ENCODE measurements at regions not wholly inside any gene's neighbourhood (a gene's known extent, or its start where the extent isn't known, plus 50 kb on each side); places are given as distances from the start of the nearest gene placed in this dataset.

DNA sequence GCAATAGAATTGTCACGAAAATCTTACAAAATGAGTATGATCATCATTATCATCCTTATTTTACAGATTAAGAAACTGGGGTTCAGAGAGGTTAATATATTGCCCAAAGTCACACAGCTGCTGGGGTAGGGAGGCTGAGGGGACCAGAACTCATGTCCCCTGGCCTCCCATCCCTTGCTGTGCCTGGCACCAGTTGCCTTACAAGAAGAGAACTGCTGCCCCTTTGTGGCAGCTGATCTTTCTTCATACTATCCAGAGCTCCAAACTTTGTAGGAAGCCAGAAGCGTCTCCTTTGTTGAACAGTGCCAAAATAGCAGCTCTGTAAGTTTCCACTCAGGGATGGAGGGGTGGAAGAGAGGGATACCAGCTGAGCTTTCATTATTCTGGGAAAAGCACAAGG, 236.8 kb upstream of the TBC1D5 start:
- no peak for TF ChIP-seq POLR2AphosphoS5 (IDR thresholded peaks at IDR 0.05)
- TF ChIP-seq POLR2A (IDR thresholded peaks at IDR 0.05) = no peak
- TF ChIP-seq, protein P1, sequence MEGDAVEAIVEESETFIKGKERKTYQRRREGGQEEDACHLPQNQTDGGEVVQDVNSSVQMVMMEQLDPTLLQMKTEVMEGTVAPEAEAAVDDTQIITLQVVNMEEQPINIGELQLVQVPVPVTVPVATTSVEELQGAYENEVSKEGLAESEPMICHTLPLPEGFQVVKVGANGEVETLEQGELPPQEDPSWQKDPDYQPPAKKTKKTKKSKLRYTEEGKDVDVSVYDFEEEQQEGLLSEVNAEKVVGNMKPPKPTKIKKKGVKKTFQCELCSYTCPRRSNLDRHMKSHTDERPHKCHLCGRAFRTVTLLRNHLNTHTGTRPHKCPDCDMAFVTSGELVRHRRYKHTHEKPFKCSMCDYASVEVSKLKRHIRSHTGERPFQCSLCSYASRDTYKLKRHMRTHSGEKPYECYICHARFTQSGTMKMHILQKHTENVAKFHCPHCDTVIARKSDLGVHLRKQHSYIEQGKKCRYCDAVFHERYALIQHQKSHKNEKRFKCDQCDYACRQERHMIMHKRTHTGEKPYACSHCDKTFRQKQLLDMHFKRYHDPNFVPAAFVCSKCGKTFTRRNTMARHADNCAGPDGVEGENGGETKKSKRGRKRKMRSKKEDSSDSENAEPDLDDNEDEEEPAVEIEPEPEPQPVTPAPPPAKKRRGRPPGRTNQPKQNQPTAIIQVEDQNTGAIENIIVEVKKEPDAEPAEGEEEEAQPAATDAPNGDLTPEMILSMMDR (IDR thresholded peaks at IDR 0.05) = no peak
- TF ChIP-seq EP300 (IDR thresholded peaks at IDR 0.05) = no peak
